H1 (cell line): ENCODE measurements at regions not wholly inside any gene's neighbourhood (a gene's known extent, or its start where the extent isn't known, plus 50 kb on each side); places are given as distances from the start of the nearest gene placed in this dataset.

Experiments
- CTCF ChIA-PET: fragments of 300-600 bp; sonication (Branson Sonifier 250); formaldehyde crosslinking; loops from one replicate; lab custom pipeline; 2021; ENCODE audit not compliant: partially characterized antibody; lab: Charles Lee
- POLR2A ChIA-PET: fragments of 300-600 bp; sonication (Branson Sonifier 250); formaldehyde crosslinking; loops from one replicate; lab custom pipeline; 2021; ENCODE audit warnings: inconsistent platforms; ENCODE audit not compliant: partially characterized antibody; lab: Charles Lee
- DNase-seq, 2 experiments: peaks; one replicate each; pipeline versions ENCODE4 v3.0.0 to v3.0.0-alpha.2; 2010 to 2022; ENCODE audit warnings: low spot score in 2 of 2, low read depth in 1 of 2, mixed read lengths in 1 of 2
- FAIRE-seq: peaks from 2 replicates; lab custom pipeline; 2011; peaks lifted over from hg19 to GRCh38; lab: Jason Lieb, UNC
- H2AFZ ChIP-seq: 2 replicates; pipeline ENCODE4 v1.8.1; 2012; ENCODE audit warnings: low read length, inconsistent platforms
- H2AK5ac ChIP-seq: 2 replicates; pipeline ENCODE4 v1.6.1; 2013; ENCODE audit warnings: low read depth, low read length
- H2BK120ac ChIP-seq: replicated peaks from 2 replicates; pipeline ENCODE3; 2013; ENCODE audit warnings: low read depth, low read length, inconsistent platforms
- H2BK12ac ChIP-seq: 2 replicates; pipeline ENCODE4 v1.6.1; 2013; ENCODE audit warnings: low read depth, low read length
- H2BK15ac ChIP-seq: 2 replicates; pipeline ENCODE4 v1.6.1; 2013; ENCODE audit warnings: low read length
- H2BK20ac ChIP-seq: 2 replicates; pipeline ENCODE4 v1.6.1; 2013; ENCODE audit warnings: low read length
- H2BK5ac ChIP-seq: 2 replicates; pipeline ENCODE4 v1.6.1; 2013; ENCODE audit warnings: low read depth, low read length
- H3K14ac ChIP-seq: 2 replicates; pipeline ENCODE4 v1.6.1; 2013; ENCODE audit warnings: inconsistent platforms; ENCODE audit not compliant: insufficient read length
- H3K18ac ChIP-seq: 2 replicates; pipeline ENCODE4 v1.6.1; 2013; ENCODE audit warnings: low read length; ENCODE audit errors: extremely low read depth
- H3K23ac ChIP-seq: 2 replicates; pipeline ENCODE4 v1.6.1; 2013; ENCODE audit warnings: inconsistent platforms; ENCODE audit not compliant: insufficient read length
- H3K23me2 ChIP-seq: 2 replicates; pipeline ENCODE4 v1.6.1; 2013; ENCODE audit warnings: low read depth, low read length
- H3K27ac ChIP-seq: 2 replicates; pipeline ENCODE4 v1.6.1; 2011; ENCODE audit warnings: low read depth, low read length, inconsistent platforms
- H3K27me3 ChIP-seq, 4 experiments: replicated peaks in 1 of 4; 1 replicate in 1 of 4; 2 replicates in 3 of 4; pipeline versions ENCODE4 v1.6.1 to v1.8.1; 2011 to 2013; ENCODE audit warnings: low read length in 3 of 4, mild to moderate bottlenecking in 3 of 4, inconsistent platforms in 2 of 4, mixed read lengths in 2 of 4, moderate library complexity in 1 of 4; ENCODE audit not compliant: control insufficient read depth in 3 of 4, insufficient read depth in 3 of 4; ENCODE audit errors: extremely low read depth in 1 of 4
- H3K36me3 ChIP-seq, 4 experiments: 2 replicates each; pipeline versions ENCODE4 v1.6.1 to v1.8.1; 2011 to 2013; ENCODE audit warnings: mild to moderate bottlenecking in 4 of 4, low read length in 3 of 4, moderate library complexity in 2 of 4, control low read depth in 1 of 4, inconsistent platforms in 1 of 4; ENCODE audit not compliant: insufficient read depth in 4 of 4, control insufficient read depth in 2 of 4
- H3K4ac ChIP-seq: replicated peaks from 2 replicates; pipeline ENCODE3; 2013; ENCODE audit warnings: low read length, low read depth, mixed read lengths, inconsistent platforms; ENCODE audit not compliant: insufficient read length
- H3K4me1 ChIP-seq, 4 experiments: replicated peaks in 1 of 4; 1 replicate in 1 of 4; 2 replicates in 3 of 4; pipeline versions ENCODE4 v1.6.1 to v1.8.1; 2011 to 2013; ENCODE audit warnings: low read length in 3 of 4, inconsistent platforms in 2 of 4, mixed read lengths in 1 of 4; ENCODE audit not compliant: insufficient read depth in 4 of 4, control insufficient read depth in 3 of 4
- H3K4me2 ChIP-seq, 2 experiments: 2 replicates each; pipeline versions ENCODE4 v1.6.1 to v1.8.1; 2011 to 2013; ENCODE audit warnings: low read depth in 2 of 2, low read length in 2 of 2, control low read depth in 1 of 2, inconsistent platforms in 1 of 2, mild to moderate bottlenecking in 1 of 2; ENCODE audit not compliant: insufficient read depth in 1 of 2
- H3K4me3 ChIP-seq, 4 experiments: fragments of 200-600, 300-600 bp in 1 of 4; sonication (generic), shearing (Covaris generic), sonication (Bioruptor Twin) in 1 of 4; 2 replicates each; pipeline versions ENCODE4 v1.5.1 to v1.8.1; 2011 to 2016; ENCODE audit warnings: low read length in 4 of 4, low read depth in 3 of 4, control low read depth in 2 of 4, inconsistent platforms in 2 of 4, mild to moderate bottlenecking in 2 of 4, mixed read lengths in 1 of 4, moderate library complexity in 1 of 4; ENCODE audit not compliant: insufficient read depth in 2 of 4; ENCODE audit errors: extremely low read depth in 1 of 4
- H3K56ac ChIP-seq: replicated peaks from 2 replicates; pipeline ENCODE3; 2013; ENCODE audit warnings: low read depth, mild to moderate bottlenecking, mixed read lengths, low read length, inconsistent platforms; ENCODE audit not compliant: insufficient read length
- H3K79me1 ChIP-seq: 2 replicates; pipeline ENCODE4 v1.6.1; 2013; ENCODE audit warnings: low read depth, low read length, control low read depth
- H3K79me2 ChIP-seq, 2 experiments: 2 replicates each; pipeline versions ENCODE4 v1.6.1 to v1.8.1; 2012 to 2013; ENCODE audit warnings: low read length in 2 of 2, mild to moderate bottlenecking in 2 of 2, inconsistent platforms in 1 of 2; ENCODE audit not compliant: insufficient read depth in 2 of 2, control insufficient read depth in 1 of 2
- H3K9ac ChIP-seq, 4 experiments: replicated peaks in 1 of 4; 1 replicate in 1 of 4; 2 replicates in 3 of 4; pipeline versions ENCODE4 v1.6.1 to v1.8.1; 2011 to 2013; ENCODE audit warnings: low read depth in 3 of 4, low read length in 3 of 4, control low read depth in 2 of 4, mild to moderate bottlenecking in 2 of 4, moderate library complexity in 2 of 4, inconsistent platforms in 1 of 4; ENCODE audit errors: extremely low read depth in 1 of 4
- H3K9me3 ChIP-seq, 2 experiments: 2 replicates each; pipeline versions ENCODE4 v1.6.1 to v1.8.1; 2012 to 2013; ENCODE audit warnings: mild to moderate bottlenecking in 2 of 2, moderate library complexity in 2 of 2, control low read depth in 1 of 2, inconsistent platforms in 1 of 2, low read depth in 1 of 2, low read length in 1 of 2, mixed read lengths in 1 of 2; ENCODE audit not compliant: insufficient read depth in 2 of 2
- H4K20me1 ChIP-seq, 2 experiments: replicated peaks in 1 of 2; 2 replicates each; pipeline versions ENCODE3 to v1.8.1; 2011 to 2013; ENCODE audit warnings: inconsistent platforms in 2 of 2, low read length in 2 of 2, mild to moderate bottlenecking in 1 of 2; ENCODE audit not compliant: insufficient read depth in 2 of 2, control insufficient read depth in 1 of 2
- H4K5ac ChIP-seq: 2 replicates; pipeline ENCODE4 v1.6.1; 2013; ENCODE audit warnings: low read length, low read depth, mixed read lengths, inconsistent platforms; ENCODE audit not compliant: insufficient read length
- H4K8ac ChIP-seq: 2 replicates; pipeline ENCODE4 v1.8.0; 2013; ENCODE audit warnings: mild to moderate bottlenecking, moderate library complexity, low read length, inconsistent platforms; ENCODE audit not compliant: insufficient read depth; ENCODE audit errors: extremely low read depth
- H4K91ac ChIP-seq: replicated peaks from 2 replicates; pipeline ENCODE3; 2013; ENCODE audit warnings: low read length, mixed read lengths, inconsistent platforms; ENCODE audit not compliant: insufficient read length
- ASH2L ChIP-seq: fragments of 200-600, 300-600 bp; sonication (generic); IDR thresholded peaks from one replicate; pipeline ENCODE4 v1.7.1; 2017; ENCODE audit warnings: low read length
- CBX8 ChIP-seq: fragments of 300-800, 300-1000 bp; sonication (generic); IDR thresholded peaks from 2 replicates; pipeline ENCODE4 v1.7.1; 2016; ENCODE audit warnings: low read depth, low read length, borderline replicate concordance
- CEBPB ChIP-seq: IDR thresholded peaks from 2 replicates; pipeline ENCODE4 v1.6.1; 2012; ENCODE audit warnings: low read depth, low read length
- CTCF ChIP-seq, 3 experiments: IDR thresholded peaks; 1 replicate in 2 of 3; 2 replicates in 1 of 3; pipeline versions ENCODE4 v1.5.1 to v1.6.1; 2011; ENCODE audit warnings: low read length in 3 of 3, mild to moderate bottlenecking in 3 of 3, inconsistent platforms in 2 of 3, low read depth in 1 of 3, moderate library complexity in 1 of 3; ENCODE audit not compliant: insufficient read depth in 1 of 3; ENCODE audit errors: control extremely low read depth in 1 of 3
- EGR1 ChIP-seq: IDR thresholded peaks from 2 replicates; pipeline ENCODE4 v1.6.1; 2011; ENCODE audit warnings: low read depth, low read length, borderline replicate concordance
- POLR2A ChIP-seq, 2 experiments: IDR thresholded peaks; 1 replicate in 1 of 2; 2 replicates in 1 of 2; pipeline ENCODE4 v1.6.1; 2011; ENCODE audit warnings: low read depth in 2 of 2, low read length in 2 of 2, mild to moderate bottlenecking in 2 of 2; ENCODE audit errors: control extremely low read depth in 1 of 2
- POLR2AphosphoS5 ChIP-seq: IDR thresholded peaks from 2 replicates; pipeline ENCODE4 v1.6.1; 2011; ENCODE audit warnings: low read depth, low read length
- SRF ChIP-seq: IDR thresholded peaks from 2 replicates; pipeline ENCODE4 v1.6.1; 2011; ENCODE audit warnings: mild to moderate bottlenecking, low read depth, low read length, moderate library complexity
- TAF1 ChIP-seq: IDR thresholded peaks from 2 replicates; pipeline ENCODE4 v1.6.1; 2011; ENCODE audit warnings: mild to moderate bottlenecking, low read depth, low read length
- TBP ChIP-seq: IDR thresholded peaks from 2 replicates; pipeline ENCODE4 v1.6.1; 2011; ENCODE audit warnings: low read depth, low read length, improper control_type of control experiment
- USF2 ChIP-seq: IDR thresholded peaks from 2 replicates; pipeline ENCODE4 v1.6.1; 2011; ENCODE audit warnings: low read length, improper control_type of control experiment
- YY1 ChIP-seq: IDR thresholded peaks from 2 replicates; pipeline ENCODE4 v1.6.1; 2011; ENCODE audit warnings: low read depth, mild to moderate bottlenecking, low read length
- WGBS, 2 experiments: shearing (Covaris generic) in 1 of 2; methylation state at CpG; one replicate each; pipeline versions ENCODE4 v1.1.6 to v1.1.7; 2013 to 2015; ENCODE audit warnings: low lambda C conversion rate in 2 of 2, mixed read lengths in 2 of 2, inconsistent platforms in 1 of 2, low coverage in 1 of 2, missing lambda C conversion rate in 1 of 2; ENCODE audit not compliant: insufficient replicate concordance in 2 of 2, insufficient coverage in 1 of 2, insufficient read length in 1 of 2; ENCODE audit errors: extremely low coverage in 1 of 2, missing lambda C conversion rate in 1 of 2; 5-methylcytosine and 5-hydroxymethylcytosine counted together

- H3K4me2 ChIP-seq = no peak overlapping the region
- no peaks in the 10 kb centered on the region for H4K20me1 ChIP-seq
- H3K56ac ChIP-seq = no peak overlapping the region
- H3K4me1 ChIP-seq = no peaks in the 10 kb centered on the region
- H3K9ac ChIP-seq = no peak overlapping the region
- DNase-seq (no peak), FAIRE-seq (no peak)
- no peak overlapping the region for H3K23ac ChIP-seq
- no peak overlapping the region for H3K27ac ChIP-seq
- no peak overlapping the region for H3K18ac ChIP-seq
- no peak overlapping the region for H3K14ac ChIP-seq
- no peak overlapping the region for H2AFZ ChIP-seq
- 93% methylated on average over 4 of the region's 4 CpGs; no CpG with 5 or more reads in 1 of the 2 experiments for WGBS, 2 experiments
- no peak overlapping the region for H4K91ac ChIP-seq
- ChIA-PET CTCF (interaction anchor here (1.0 kb wide), 1 partner anchor 67 kb away, joined by 3 read pairs; no protein-coding TSS in a partner anchor), POLR2A (no interaction called here)
- no peak overlapping the region for H2AK5ac ChIP-seq
- H3K23me2 ChIP-seq = no peaks in the 10 kb centered on the region
- H4K5ac ChIP-seq = no peak overlapping the region
- H3K4me3 ChIP-seq = no peak overlapping the region
- no peaks in the 10 kb centered on the region for H3K79me2 ChIP-seq
- no peaks in the 10 kb centered on the region for H3K36me3 ChIP-seq
- no peak overlapping the region for H3K4ac ChIP-seq
- H3K79me1 ChIP-seq = no peaks in the 10 kb centered on the region
- H4K8ac ChIP-seq = no peak overlapping the region
- no peak overlapping the region for H2BK120ac ChIP-seq
- no peak overlapping the region for H2BK15ac ChIP-seq
- no peak overlapping the region for H2BK20ac ChIP-seq
- H3K9me3 ChIP-seq = no peaks in the 10 kb centered on the region
- no peaks in the 10 kb centered on the region for H3K27me3 ChIP-seq
- H2BK12ac ChIP-seq = no peak overlapping the region
- no peak overlapping the region for H2BK5ac ChIP-seq
- TF ChIP-seq SRF (no peak), EGR1 (no peak), CEBPB (no peak), CBX8 (no peak), TAF1 (no peak), USF2 (no peak), POLR2AphosphoS5 (no peak), ASH2L (no peak), TBP (no peak), POLR2A (IDR thresholded peaks at IDR 0.05; ENCODE audit: control extremely low read depth in 1 of 2, low read depth in 2 of 2, low read length in 2 of 2) (no peak), YY1 (no peak), CTCF (IDR thresholded peaks at IDR 0.05; ENCODE audit: control extremely low read depth in 1 of 3, insufficient read depth in 1 of 3, low read depth in 1 of 3, low read length in 3 of 3) (no peak)
Observed at GRCh38 chr14:82365471-82365870, 831.8 kb upstream of the SEL1L start.
